WTC11 (cell line): ENCODE measurements at regions not wholly inside any gene's neighbourhood (a gene's known extent, or its start where the extent isn't known, plus 50 kb on each side); places are given as distances from the start of the nearest gene placed in this dataset.
"Not testable (repeated sequence)": the region's sequence is repeated elsewhere in the genome, so short reads cannot be mapped to it uniquely, and the experiment has no call there.

Source experiments
- ATAC-seq: fragments of 200-7000 bp; cut with Tn5 transposase; 2 replicates; pipeline ENCODE4 v1.10.0; 2021; ENCODE audit warnings: mild to moderate bottlenecking, moderate library complexity
- CTCF ChIA-PET: fragments of 300-600 bp; sonication (Branson Sonifier 250); formaldehyde crosslinking; loops from one replicate; lab custom pipeline; 2021; ENCODE audit warnings: antibody characterized with exemption; lab: Charles Lee
- POLR2A ChIA-PET: fragments of 350-600 bp; sonication (Branson Sonifier 250); formaldehyde crosslinking; loops from one replicate; lab custom pipeline; 2021; ENCODE audit warnings: antibody characterized with exemption; lab: Charles Lee
- DNase-seq: peaks from one replicate; pipeline ENCODE4 v3.0.0; 2021; ENCODE audit warnings: low spot score
- H3K27ac Mint-ChIP-seq: 2 replicates; pipeline ENCODE4 v1.8.0; 2021; ENCODE audit warnings: mixed read lengths
- H3K27me3 Mint-ChIP-seq: 2 replicates; pipeline ENCODE4 v1.8.0; 2021; ENCODE audit warnings: low read depth, mild to moderate bottlenecking, moderate library complexity, mixed read lengths
- H3K36me3 Mint-ChIP-seq: 2 replicates; pipeline ENCODE4 v1.8.0; 2021; ENCODE audit warnings: mixed read lengths
- H3K4me1 Mint-ChIP-seq: 2 replicates; pipeline ENCODE4 v1.8.0; 2022; ENCODE audit warnings: mixed read lengths
- H3K4me3 Mint-ChIP-seq: 2 replicates; pipeline ENCODE4 v1.8.0; 2021; ENCODE audit warnings: mild to moderate bottlenecking, moderate library complexity, mixed read lengths
- H3K9me3 Mint-ChIP-seq: 2 replicates; pipeline ENCODE4 v1.8.0; 2021; ENCODE audit warnings: mixed read lengths
- ATF6 ChIP-seq: sonication (generic); formaldehyde crosslinking; IDR thresholded peaks from 2 replicates; pipeline ENCODE4 v1.8.1; 2023; ENCODE audit warnings: mild to moderate bottlenecking, missing genetic modification reagents
- CREB1 ChIP-seq: sonication (generic); formaldehyde crosslinking; IDR thresholded peaks from 2 replicates; pipeline ENCODE4 v1.8.0; 2023; ENCODE audit warnings: mild to moderate bottlenecking, missing genetic modification reagents
- ELF4 ChIP-seq: sonication (generic); formaldehyde crosslinking; IDR thresholded peaks from 2 replicates; pipeline ENCODE4 v1.8.1; 2022; ENCODE audit warnings: low read depth, mild to moderate bottlenecking, moderate library complexity, missing genetic modification reagents
- HMGA2 ChIP-seq: fragments of 250-450 bp; sonication (Bioruptor Pico); IDR thresholded peaks from 2 replicates; pipeline ENCODE4 v1.4.0; 2021; ENCODE audit warnings: mild to moderate bottlenecking, moderate library complexity
- IRF1 ChIP-seq: sonication (generic); formaldehyde crosslinking; IDR thresholded peaks from 2 replicates; pipeline ENCODE4 v1.8.0; 2023; ENCODE audit warnings: missing genetic modification reagents
- MAX ChIP-seq: sonication (generic); formaldehyde crosslinking; IDR thresholded peaks from 2 replicates; pipeline ENCODE4 v1.8.0; 2022; ENCODE audit warnings: mild to moderate bottlenecking, missing genetic modification reagents
- NFYB ChIP-seq: sonication (generic); formaldehyde crosslinking; conservative IDR thresholded peaks from 2 replicates; pipeline ENCODE4 v1.8.0; 2022; ENCODE audit warnings: low read depth, missing genetic modification reagents
- PREB ChIP-seq: sonication (generic); formaldehyde crosslinking; IDR thresholded peaks from 2 replicates; pipeline ENCODE4 v1.8.1; 2022; ENCODE audit warnings: mild to moderate bottlenecking, missing genetic modification reagents, moderate library complexity, borderline replicate concordance
- TEAD1 ChIP-seq: sonication (generic); formaldehyde crosslinking; IDR thresholded peaks from 2 replicates; pipeline ENCODE4 v1.8.0; 2022; ENCODE audit warnings: mild to moderate bottlenecking, missing genetic modification reagents
- ZBTB21 ChIP-seq: sonication (generic); formaldehyde crosslinking; IDR thresholded peaks from 2 replicates; pipeline ENCODE4 v1.8.1; 2023; ENCODE audit warnings: mild to moderate bottlenecking, missing genetic modification reagents, borderline replicate concordance
- ZNF317 ChIP-seq: sonication (generic); formaldehyde crosslinking; IDR thresholded peaks from 2 replicates; pipeline ENCODE4 v1.8.1; 2023; ENCODE audit warnings: low read depth, mild to moderate bottlenecking, moderate library complexity, missing genetic modification reagents, borderline replicate concordance
- ZNF671 ChIP-seq: fragments of 250-450 bp; sonication (Bioruptor Pico); IDR thresholded peaks from 2 replicates; pipeline ENCODE4 v1.8.0; 2021; ENCODE audit warnings: mild to moderate bottlenecking
- TF ChIP-seq, protein P1 (sequence below): sonication (generic); formaldehyde crosslinking; IDR thresholded peaks from 2 replicates; pipeline ENCODE4 v1.8.0; 2022; ENCODE audit warnings: mild to moderate bottlenecking, missing genetic modification reagents
- TF ChIP-seq, protein P2 (sequence below): sonication (generic); formaldehyde crosslinking; IDR thresholded peaks from 2 replicates; pipeline ENCODE4 v1.8.1; 2023; ENCODE audit warnings: mild to moderate bottlenecking, moderate library complexity, missing genetic modification reagents
- TF ChIP-seq, protein P3 (sequence below): sonication (generic); formaldehyde crosslinking; IDR thresholded peaks from 2 replicates; pipeline ENCODE4 v1.8.1; 2022; ENCODE audit warnings: low read depth, mild to moderate bottlenecking, moderate library complexity, missing genetic modification reagents, borderline replicate concordance

GRCh38 chr6:121595646-121596045 is 160.2 kb downstream of the GJA1 start (continued):
- TF ChIP-seq, protein P1, sequence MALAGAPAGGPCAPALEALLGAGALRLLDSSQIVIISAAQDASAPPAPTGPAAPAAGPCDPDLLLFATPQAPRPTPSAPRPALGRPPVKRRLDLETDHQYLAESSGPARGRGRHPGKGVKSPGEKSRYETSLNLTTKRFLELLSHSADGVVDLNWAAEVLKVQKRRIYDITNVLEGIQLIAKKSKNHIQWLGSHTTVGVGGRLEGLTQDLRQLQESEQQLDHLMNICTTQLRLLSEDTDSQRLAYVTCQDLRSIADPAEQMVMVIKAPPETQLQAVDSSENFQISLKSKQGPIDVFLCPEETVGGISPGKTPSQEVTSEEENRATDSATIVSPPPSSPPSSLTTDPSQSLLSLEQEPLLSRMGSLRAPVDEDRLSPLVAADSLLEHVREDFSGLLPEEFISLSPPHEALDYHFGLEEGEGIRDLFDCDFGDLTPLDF (CRISPR knock-in tag): no peak
- no peak for TF ChIP-seq ZNF317 (CRISPR knock-in tag)
- TF ChIP-seq, protein P2, sequence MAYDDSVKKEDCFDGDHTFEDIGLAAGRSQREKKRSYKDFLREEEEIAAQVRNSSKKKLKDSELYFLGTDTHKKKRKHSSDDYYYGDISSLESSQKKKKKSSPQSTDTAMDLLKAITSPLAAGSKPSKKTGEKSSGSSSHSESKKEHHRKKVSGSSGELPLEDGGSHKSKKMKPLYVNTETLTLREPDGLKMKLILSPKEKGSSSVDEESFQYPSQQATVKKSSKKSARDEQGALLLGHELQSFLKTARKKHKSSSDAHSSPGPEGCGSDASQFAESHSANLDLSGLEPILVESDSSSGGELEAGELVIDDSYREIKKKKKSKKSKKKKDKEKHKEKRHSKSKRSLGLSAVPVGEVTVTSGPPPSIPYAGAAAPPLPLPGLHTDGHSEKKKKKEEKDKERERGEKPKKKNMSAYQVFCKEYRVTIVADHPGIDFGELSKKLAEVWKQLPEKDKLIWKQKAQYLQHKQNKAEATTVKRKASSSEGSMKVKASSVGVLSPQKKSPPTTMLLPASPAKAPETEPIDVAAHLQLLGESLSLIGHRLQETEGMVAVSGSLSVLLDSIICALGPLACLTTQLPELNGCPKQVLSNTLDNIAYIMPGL (CRISPR knock-in tag): no peak

- Mint-ChIP-seq H3K4me1 (peaks cover 5% of the 10 kb centered on the region), H3K36me3 (no peaks in the 10 kb centered on the region), H3K4me3 (no peak overlapping the region), H3K9me3 (0 out of 2 replicates have a peak, but pooled peaks cover 3% of the 10 kb centered on the region), H3K27me3 (no peaks in the 10 kb centered on the region; the same call in 1 of the 2 replicates), H3K27ac (no peak overlapping the region)
- ChIA-PET CTCF (no interaction called here), POLR2A (no interaction called here)
- TF ChIP-seq MAX (CRISPR knock-in tag) (no peak), ZNF671 (CRISPR knock-in tag) (no peak), ELF4 (no peak), CREB1 (CRISPR knock-in tag) (no peak)
- DNase-seq (no peak), ATAC-seq (no peak)
Measured at GRCh38 chr6:121596441-121596840, 161.0 kb downstream of the GJA1 start.

DNA sequence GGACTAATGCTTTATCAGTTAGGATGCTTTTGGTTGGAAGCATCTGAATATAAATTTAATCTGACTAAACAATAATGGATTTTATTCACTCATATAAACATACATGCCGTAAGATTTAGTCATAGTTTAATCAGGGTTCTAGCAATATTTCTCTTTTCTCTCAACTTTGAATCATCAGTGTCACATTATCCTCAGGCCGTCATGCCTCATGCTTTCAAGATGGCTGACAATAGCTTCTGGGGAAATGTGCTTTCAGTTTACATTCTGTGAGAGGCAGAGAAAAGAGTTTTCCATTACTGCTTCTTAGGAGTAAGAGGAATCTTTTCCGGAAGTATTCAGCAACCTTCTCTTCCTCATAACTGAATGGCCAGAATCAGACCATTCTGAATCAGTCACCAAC is 162.2 kb downstream of the GJA1 start:
- Mint-ChIP-seq H3K27me3 (no peaks in the 10 kb centered on the region; the same call in 1 of the 2 replicates), H3K36me3 (no peaks in the 10 kb centered on the region), H3K9me3 (0 out of 2 replicates have a peak, but pooled peaks cover 3% of the 10 kb centered on the region), H3K4me3 (no peak overlapping the region), H3K4me1 (peaks cover 5% of the 10 kb centered on the region), H3K27ac (no peak overlapping the region)
- ChIA-PET POLR2A (no interaction called here), CTCF (no interaction called here)
- ATAC-seq (no peak), DNase-seq (no peak)
- TF ChIP-seq PREB (CRISPR knock-in tag) (no peak), HMGA2 (CRISPR knock-in tag) (no peak), ZBTB21 (CRISPR knock-in tag) (no peak), NFYB (CRISPR knock-in tag) (no peak), IRF1 (no peak), ATF6 (CRISPR knock-in tag) (no peak), TEAD1 (CRISPR knock-in tag) (no peak)
- TF ChIP-seq, protein P3, sequence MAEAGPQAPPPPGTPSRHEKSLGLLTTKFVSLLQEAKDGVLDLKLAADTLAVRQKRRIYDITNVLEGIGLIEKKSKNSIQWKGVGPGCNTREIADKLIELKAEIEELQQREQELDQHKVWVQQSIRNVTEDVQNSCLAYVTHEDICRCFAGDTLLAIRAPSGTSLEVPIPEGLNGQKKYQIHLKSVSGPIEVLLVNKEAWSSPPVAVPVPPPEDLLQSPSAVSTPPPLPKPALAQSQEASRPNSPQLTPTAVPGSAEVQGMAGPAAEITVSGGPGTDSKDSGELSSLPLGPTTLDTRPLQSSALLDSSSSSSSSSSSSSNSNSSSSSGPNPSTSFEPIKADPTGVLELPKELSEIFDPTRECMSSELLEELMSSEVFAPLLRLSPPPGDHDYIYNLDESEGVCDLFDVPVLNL (CRISPR knock-in tag): no peak

DNA sequence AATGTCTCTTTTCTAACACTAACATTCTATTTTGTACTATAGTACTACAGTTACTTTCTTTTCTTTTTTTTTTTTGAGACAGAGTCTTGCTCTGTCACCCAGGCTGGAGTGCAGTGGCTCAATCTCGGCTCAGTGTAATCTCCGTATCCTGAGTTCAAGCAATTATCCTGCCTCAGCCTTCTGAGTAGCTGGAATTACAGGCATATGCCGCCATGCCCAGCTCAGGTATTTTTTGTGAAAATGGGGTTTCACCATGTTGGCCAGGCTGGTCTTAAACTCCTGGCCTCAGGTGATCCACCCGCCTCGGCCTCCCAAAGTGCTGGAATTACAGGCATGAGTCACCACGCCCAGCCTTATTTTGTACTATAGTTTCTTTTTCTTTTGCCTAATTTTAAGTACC is 163.9 kb downstream of the GJA1 start:
- H3K4me1 Mint-ChIP-seq, H3K27ac Mint-ChIP-seq, ATAC-seq, DNase-seq, CTCF ChIA-PET, H3K4me3 Mint-ChIP-seq, H3K36me3 Mint-ChIP-seq, H3K9me3 Mint-ChIP-seq, H3K27me3 Mint-ChIP-seq, POLR2A ChIA-PET: not testable (repeated sequence)
